ENCODE measurements at regions not wholly inside any gene's neighbourhood (a gene's known extent, or its start where the extent isn't known, plus 50 kb on each side); places are given as distances from the start of the nearest gene placed in this dataset.

DNA sequence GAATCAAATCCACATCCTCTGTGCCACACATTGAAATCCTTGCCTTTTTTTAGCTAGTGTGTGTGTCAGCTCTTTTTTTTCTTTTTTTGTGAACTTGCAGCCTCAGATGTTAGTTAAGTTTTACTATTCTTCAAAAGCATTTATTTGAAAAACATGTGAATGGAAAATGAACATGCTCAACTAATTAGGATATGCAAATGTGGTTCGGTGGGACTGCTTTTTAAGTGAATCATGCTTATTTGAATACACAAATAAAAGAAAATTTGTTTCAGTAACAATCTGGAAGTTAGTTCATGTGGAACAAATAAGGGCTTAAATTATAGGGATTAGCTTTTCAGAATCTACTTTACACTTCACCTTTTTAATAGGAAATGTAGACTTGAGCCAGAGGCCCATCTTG lies 751.5 kb upstream of the FAM241A start:
- H3K27me3 ChIP-seq: no peaks in the 10 kb centered on the region
- H3K4me1 ChIP-seq: no peaks in the 10 kb centered on the region
- no peaks in the 10 kb centered on the region for H3K36me3 ChIP-seq (replicated peaks in 1 of 2; ENCODE audit: insufficient read depth in 1 of 2, low read depth in 2 of 2)
- TF ChIP-seq, protein P1, sequence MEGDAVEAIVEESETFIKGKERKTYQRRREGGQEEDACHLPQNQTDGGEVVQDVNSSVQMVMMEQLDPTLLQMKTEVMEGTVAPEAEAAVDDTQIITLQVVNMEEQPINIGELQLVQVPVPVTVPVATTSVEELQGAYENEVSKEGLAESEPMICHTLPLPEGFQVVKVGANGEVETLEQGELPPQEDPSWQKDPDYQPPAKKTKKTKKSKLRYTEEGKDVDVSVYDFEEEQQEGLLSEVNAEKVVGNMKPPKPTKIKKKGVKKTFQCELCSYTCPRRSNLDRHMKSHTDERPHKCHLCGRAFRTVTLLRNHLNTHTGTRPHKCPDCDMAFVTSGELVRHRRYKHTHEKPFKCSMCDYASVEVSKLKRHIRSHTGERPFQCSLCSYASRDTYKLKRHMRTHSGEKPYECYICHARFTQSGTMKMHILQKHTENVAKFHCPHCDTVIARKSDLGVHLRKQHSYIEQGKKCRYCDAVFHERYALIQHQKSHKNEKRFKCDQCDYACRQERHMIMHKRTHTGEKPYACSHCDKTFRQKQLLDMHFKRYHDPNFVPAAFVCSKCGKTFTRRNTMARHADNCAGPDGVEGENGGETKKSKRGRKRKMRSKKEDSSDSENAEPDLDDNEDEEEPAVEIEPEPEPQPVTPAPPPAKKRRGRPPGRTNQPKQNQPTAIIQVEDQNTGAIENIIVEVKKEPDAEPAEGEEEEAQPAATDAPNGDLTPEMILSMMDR (IDR thresholded peaks at IDR 0.05): no peak
- TF ChIP-seq POLR2A (IDR thresholded peaks at IDR 0.05): no peak
- no peak overlapping the region for H3K27ac ChIP-seq
- no peak for ATAC-seq
- 18 to 33% methylated on average over 1 of the region's 1 CpG for WGBS, 2 donors
- no peak for DNase-seq
- H3K4me3 ChIP-seq: no peak overlapping the region
- intact Hi-C loops (cut with DNase I): no loop called here
- H3K9me3 ChIP-seq: no peaks in the 10 kb centered on the region

DNA sequence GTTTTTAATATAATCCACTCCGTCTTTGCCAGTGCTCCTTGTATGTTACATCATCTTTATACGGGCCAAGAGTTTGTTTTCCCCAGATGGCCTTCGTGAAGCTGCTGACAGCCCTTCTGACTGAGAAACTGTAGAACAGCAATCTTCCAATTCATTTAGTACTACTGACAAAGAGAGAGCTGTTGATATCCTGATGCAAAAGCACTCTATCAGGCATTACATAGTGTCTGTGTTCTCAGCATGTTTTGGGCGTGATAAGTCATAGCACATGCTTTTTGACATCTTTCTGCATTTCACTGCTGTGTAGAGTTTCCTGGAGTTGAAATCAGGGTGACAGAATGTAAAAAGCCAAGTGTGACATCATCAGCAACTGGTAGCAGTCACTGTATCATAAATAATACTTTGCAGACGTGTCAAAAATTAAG lies 746.3 kb upstream of the FAM241A start:
- Histone ChIP-seq H3K27me3 (no peaks in the 10 kb centered on the region), H3K9me3 (no peaks in the 10 kb centered on the region), H3K4me3 (no peak overlapping the region), H3K27ac (no peak overlapping the region), H3K4me1 (no peaks in the 10 kb centered on the region), H3K36me3 (replicated peaks in 1 of 2; ENCODE audit: insufficient read depth in 1 of 2, low read depth in 2 of 2) (no peaks in the 10 kb centered on the region)
- no peak for DNase-seq
- intact Hi-C loops (cut with DNase I): no loop called here
- TF ChIP-seq, protein P1 (IDR thresholded peaks at IDR 0.05): no peak
- no peak for TF ChIP-seq POLR2A (IDR thresholded peaks at IDR 0.05)
- whole genome bisulfite sequencing, 2 donors: 24 to 30% methylated on average over 5 of the region's 5 CpGs
- no peak for ATAC-seq

DNA sequence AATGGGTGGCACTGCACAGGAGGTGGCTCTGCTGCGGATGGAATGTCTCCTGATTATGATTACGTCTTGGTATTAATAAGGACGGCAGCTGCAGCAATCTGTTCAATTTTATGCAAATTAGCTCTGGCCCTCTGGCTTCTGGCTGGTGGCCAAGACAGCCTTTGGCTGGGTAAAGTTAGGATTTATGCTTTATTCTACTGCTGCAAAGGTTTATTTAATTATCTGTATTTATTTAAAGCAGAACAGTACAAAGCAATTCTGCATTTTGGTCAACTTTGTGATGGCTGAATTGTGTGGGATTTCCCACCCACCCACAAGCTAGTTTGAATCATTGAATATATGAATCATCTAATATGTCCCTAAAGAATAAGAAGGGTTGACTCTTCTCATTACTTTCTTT lies 745.6 kb upstream of the FAM241A start:
- Histone ChIP-seq H3K36me3 (replicated peaks in 1 of 2; ENCODE audit: insufficient read depth in 1 of 2, low read depth in 2 of 2) (no peaks in the 10 kb centered on the region), H3K27me3 (no peaks in the 10 kb centered on the region), H3K4me3 (no peak overlapping the region), H3K9me3 (no peaks in the 10 kb centered on the region), H3K27ac (no peak overlapping the region), H3K4me1 (no peaks in the 10 kb centered on the region)
- no peak for ATAC-seq
- intact Hi-C loops (cut with DNase I): no loop called here
- no peak for DNase-seq
- WGBS, 2 donors: 45 to 54% methylated on average over 3 of the region's 3 CpGs
- TF ChIP-seq POLR2A (IDR thresholded peaks at IDR 0.05): no peak
- TF ChIP-seq, protein P1 (IDR thresholded peaks at IDR 0.05): no peak

DNA sequence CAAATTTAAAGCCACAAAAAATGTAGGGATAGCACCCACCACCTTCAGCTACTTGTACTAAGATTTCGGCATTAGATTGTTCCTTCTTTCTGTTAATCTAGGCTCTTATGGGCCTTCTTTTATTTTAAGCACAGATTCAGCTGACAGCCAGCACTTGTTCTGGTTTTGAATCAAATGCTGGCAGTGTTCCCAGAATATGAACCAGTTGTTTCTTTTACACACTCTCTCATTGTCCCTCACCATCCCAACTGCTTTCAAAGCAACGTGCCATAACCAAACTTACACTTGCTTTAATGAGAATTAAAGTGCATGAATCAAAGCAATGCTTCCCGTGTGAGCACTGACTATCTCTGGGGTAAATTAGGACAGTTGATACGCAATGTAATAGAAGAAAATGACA lies 744.5 kb upstream of the FAM241A start:
- ATAC-seq: no peak
- 34 to 36% methylated on average over 4 of the region's 4 CpGs for WGBS, 2 donors
- no peak for DNase-seq
- TF ChIP-seq, protein P1 (IDR thresholded peaks at IDR 0.05): no peak
- no peak for TF ChIP-seq POLR2A (IDR thresholded peaks at IDR 0.05)
- Histone ChIP-seq H3K27ac (no peak overlapping the region), H3K36me3 (replicated peaks in 1 of 2; ENCODE audit: insufficient read depth in 1 of 2, low read depth in 2 of 2) (no peaks in the 10 kb centered on the region), H3K4me3 (no peak overlapping the region), H3K27me3 (no peaks in the 10 kb centered on the region), H3K9me3 (no peaks in the 10 kb centered on the region), H3K4me1 (no peaks in the 10 kb centered on the region)
- intact Hi-C loops (cut with DNase I): no loop called here

DNA sequence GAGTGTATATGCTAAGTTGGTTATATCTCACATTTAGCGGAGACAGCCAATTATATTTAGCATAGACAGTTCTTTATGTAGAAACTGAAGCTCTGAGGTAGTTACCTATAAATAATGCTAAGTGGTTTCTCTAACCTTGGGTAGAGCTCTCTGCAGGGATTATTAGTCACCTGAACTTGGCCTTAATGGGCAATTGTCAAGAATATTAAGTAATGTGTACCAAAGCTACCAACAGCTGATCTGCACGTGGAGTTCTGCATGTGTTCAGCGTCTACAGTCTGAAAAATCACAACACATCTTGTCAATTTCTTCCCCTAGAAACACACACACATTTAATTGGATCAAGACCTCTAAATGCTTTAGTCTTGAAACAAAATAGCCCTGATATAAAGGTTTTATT lies 740.6 kb upstream of the FAM241A start:
- 25 to 31% methylated on average over 3 of the region's 3 CpGs for WGBS, 2 donors

More for the DNA sequence above, 740.6 kb upstream of the FAM241A start:
- H3K27ac ChIP-seq: no peak overlapping the region
- H3K36me3 ChIP-seq (replicated peaks in 1 of 2; ENCODE audit: insufficient read depth in 1 of 2, low read depth in 2 of 2): no peaks in the 10 kb centered on the region
- intact Hi-C loops (cut with DNase I): no loop called here
- DNase-seq: no peak
- no peaks in the 10 kb centered on the region for H3K27me3 ChIP-seq
- ATAC-seq: no peak
- no peak for TF ChIP-seq POLR2A (IDR thresholded peaks at IDR 0.05)
- TF ChIP-seq, protein P1 (IDR thresholded peaks at IDR 0.05): no peak
- H3K4me3 ChIP-seq: no peak overlapping the region
- no peaks in the 10 kb centered on the region for H3K4me1 ChIP-seq
- no peaks in the 10 kb centered on the region for H3K9me3 ChIP-seq
